ENCODE measurements at regions not wholly inside any gene's neighbourhood (a gene's known extent, or its start where the extent isn't known, plus 50 kb on each side); places are given as distances from the start of the nearest gene placed in this dataset.

GRCh38 chr6:78363688-78364087 lies 503.7 kb upstream of the IRAK1BP1 start:
- TF ChIP-seq, protein P1, sequence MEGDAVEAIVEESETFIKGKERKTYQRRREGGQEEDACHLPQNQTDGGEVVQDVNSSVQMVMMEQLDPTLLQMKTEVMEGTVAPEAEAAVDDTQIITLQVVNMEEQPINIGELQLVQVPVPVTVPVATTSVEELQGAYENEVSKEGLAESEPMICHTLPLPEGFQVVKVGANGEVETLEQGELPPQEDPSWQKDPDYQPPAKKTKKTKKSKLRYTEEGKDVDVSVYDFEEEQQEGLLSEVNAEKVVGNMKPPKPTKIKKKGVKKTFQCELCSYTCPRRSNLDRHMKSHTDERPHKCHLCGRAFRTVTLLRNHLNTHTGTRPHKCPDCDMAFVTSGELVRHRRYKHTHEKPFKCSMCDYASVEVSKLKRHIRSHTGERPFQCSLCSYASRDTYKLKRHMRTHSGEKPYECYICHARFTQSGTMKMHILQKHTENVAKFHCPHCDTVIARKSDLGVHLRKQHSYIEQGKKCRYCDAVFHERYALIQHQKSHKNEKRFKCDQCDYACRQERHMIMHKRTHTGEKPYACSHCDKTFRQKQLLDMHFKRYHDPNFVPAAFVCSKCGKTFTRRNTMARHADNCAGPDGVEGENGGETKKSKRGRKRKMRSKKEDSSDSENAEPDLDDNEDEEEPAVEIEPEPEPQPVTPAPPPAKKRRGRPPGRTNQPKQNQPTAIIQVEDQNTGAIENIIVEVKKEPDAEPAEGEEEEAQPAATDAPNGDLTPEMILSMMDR (IDR thresholded peaks at IDR 0.05): no peak
- TF ChIP-seq POLR2AphosphoS5 (IDR thresholded peaks at IDR 0.05; ENCODE audit: insufficient read depth in 1 of 2, low read depth in 1 of 2) (no peak), POLR2A (IDR thresholded peaks at IDR 0.05) (no peak)
